ENCODE measurements at regions not wholly inside any gene's neighbourhood (a gene's known extent, or its start where the extent isn't known, plus 50 kb on each side); places are given as distances from the start of the nearest gene placed in this dataset.

- TF ChIP-seq, protein P1, sequence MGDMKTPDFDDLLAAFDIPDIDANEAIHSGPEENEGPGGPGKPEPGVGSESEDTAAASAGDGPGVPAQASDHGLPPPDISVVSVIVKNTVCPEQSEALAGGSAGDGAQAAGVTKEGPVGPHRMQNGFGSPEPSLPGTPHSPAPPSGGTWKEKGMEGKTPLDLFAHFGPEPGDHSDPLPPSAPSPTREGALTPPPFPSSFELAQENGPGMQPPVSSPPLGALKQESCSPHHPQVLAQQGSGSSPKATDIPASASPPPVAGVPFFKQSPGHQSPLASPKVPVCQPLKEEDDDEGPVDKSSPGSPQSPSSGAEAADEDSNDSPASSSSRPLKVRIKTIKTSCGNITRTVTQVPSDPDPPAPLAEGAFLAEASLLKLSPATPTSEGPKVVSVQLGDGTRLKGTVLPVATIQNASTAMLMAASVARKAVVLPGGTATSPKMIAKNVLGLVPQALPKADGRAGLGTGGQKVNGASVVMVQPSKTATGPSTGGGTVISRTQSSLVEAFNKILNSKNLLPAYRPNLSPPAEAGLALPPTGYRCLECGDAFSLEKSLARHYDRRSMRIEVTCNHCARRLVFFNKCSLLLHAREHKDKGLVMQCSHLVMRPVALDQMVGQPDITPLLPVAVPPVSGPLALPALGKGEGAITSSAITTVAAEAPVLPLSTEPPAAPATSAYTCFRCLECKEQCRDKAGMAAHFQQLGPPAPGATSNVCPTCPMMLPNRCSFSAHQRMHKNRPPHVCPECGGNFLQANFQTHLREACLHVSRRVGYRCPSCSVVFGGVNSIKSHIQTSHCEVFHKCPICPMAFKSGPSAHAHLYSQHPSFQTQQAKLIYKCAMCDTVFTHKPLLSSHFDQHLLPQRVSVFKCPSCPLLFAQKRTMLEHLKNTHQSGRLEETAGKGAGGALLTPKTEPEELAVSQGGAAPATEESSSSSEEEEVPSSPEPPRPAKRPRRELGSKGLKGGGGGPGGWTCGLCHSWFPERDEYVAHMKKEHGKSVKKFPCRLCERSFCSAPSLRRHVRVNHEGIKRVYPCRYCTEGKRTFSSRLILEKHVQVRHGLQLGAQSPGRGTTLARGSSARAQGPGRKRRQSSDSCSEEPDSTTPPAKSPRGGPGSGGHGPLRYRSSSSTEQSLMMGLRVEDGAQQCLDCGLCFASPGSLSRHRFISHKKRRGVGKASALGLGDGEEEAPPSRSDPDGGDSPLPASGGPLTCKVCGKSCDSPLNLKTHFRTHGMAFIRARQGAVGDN (CRISPR knock-in tag; IDR thresholded peaks at IDR 0.05), result no peak
- no peak for TF ChIP-seq CEBPB (IDR thresholded peaks at IDR 0.05; ENCODE audit: borderline replicate concordance, low read depth, low read length)
- TF ChIP-seq CHD4 (IDR thresholded peaks at IDR 0.05; ENCODE audit: borderline replicate concordance, low read length), result no peak
- TF ChIP-seq ZMYM2 (CRISPR knock-in tag; IDR thresholded peaks at IDR 0.05), result no peak
- TF ChIP-seq RFX5 (IDR thresholded peaks at IDR 0.05; ENCODE audit: low read depth, low read length), result no peak
- no peak for TF ChIP-seq POLR2A (IDR thresholded peaks at IDR 0.05; ENCODE audit: insufficient read depth in 1 of 2, low read depth in 2 of 2, low read length in 2 of 2)
- no peak for TF ChIP-seq RAD21 (CRISPR knock-in tag; IDR thresholded peaks at IDR 0.05)
- TF ChIP-seq, protein P2, sequence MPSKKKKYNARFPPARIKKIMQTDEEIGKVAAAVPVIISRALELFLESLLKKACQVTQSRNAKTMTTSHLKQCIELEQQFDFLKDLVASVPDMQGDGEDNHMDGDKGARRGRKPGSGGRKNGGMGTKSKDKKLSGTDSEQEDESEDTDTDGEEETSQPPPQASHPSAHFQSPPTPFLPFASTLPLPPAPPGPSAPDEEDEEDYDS (CRISPR knock-in tag; IDR thresholded peaks at IDR 0.05), result no peak
- TF ChIP-seq MXD3 (CRISPR knock-in tag; IDR thresholded peaks at IDR 0.05), result no peak
- TF ChIP-seq YY1 (IDR thresholded peaks at IDR 0.05; ENCODE audit: insufficient read depth, insufficient replicate concordance, low read depth, low read length), result no peak
Observed at GRCh38 chr2:54406031-54406430, 50.1 kb upstream of the SPTBN1 start.

All from HepG2 (cell line).